NCI-H2081 treated with DMSO at 0.1 percent for 48 hours (cell line): ENCODE measurements at regions not wholly inside any gene's neighbourhood (a gene's known extent, or its start where the extent isn't known, plus 50 kb on each side); places are given as distances from the start of the nearest gene placed in this dataset.
"Not testable (repeated sequence)": the region's sequence is repeated elsewhere in the genome, so short reads cannot be mapped to it uniquely, and the experiment has no call there.

Experiments
- DNase-seq: peaks from one replicate; lab custom pipeline; 2025; lab: John Stamatoyannopoulos, UW

- no peak for DNase-seq
Observed at GRCh38 chr15:92825985-92826384, 74.1 kb upstream of the CHD2 start.

DNA sequence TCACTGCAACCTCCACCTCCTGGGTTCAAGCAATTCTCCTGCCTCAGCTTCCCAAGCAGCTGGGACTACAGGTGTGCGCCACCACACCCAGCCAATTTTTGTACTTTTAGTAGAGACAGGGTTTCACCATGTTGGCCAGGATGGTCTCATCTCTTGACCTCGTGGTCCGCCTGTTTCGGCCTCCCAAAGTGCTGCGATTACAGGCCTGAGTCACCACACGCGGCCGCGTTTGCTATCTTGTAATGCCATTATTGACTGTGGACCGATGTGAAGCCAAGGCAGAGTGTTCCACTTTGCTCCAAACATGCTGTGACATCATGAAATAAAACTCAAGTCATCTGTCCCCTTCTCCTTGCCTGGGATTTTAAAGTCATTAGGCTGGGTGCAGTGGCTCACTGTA, 72.1 kb upstream of the CHD2 start:
- DNase-seq: not testable (repeated sequence)

- DNase-seq: no peak
Observed at GRCh38 chr15:92829875-92830274, 70.2 kb upstream of the CHD2 start.

GRCh38 chr15:92831336-92831654, 68.8 kb upstream of the CHD2 start:
- DNase-seq: no peak

- peak; percentile 93 for DNase-seq
Observed at GRCh38 chr15:92831655-92832328, 68.3 kb upstream of the CHD2 start.

DNA sequence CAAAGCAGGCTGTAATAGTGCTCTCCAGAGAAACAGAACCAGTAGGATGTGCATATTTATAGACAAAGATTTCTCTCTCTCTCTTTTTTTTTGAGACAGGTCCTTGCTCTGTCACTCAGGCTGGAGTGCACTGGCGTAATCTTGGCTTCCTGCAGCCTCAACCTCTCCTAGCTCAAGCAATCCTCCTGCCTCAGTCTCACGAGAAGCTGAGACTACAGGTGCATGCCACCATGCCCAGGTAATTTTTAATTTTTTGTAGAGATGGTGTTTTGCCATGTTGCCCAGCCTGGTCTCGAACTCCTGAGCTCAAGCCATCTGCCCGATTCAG, 67.1 kb upstream of the CHD2 start:
- DNase-seq: no peak

DNA sequence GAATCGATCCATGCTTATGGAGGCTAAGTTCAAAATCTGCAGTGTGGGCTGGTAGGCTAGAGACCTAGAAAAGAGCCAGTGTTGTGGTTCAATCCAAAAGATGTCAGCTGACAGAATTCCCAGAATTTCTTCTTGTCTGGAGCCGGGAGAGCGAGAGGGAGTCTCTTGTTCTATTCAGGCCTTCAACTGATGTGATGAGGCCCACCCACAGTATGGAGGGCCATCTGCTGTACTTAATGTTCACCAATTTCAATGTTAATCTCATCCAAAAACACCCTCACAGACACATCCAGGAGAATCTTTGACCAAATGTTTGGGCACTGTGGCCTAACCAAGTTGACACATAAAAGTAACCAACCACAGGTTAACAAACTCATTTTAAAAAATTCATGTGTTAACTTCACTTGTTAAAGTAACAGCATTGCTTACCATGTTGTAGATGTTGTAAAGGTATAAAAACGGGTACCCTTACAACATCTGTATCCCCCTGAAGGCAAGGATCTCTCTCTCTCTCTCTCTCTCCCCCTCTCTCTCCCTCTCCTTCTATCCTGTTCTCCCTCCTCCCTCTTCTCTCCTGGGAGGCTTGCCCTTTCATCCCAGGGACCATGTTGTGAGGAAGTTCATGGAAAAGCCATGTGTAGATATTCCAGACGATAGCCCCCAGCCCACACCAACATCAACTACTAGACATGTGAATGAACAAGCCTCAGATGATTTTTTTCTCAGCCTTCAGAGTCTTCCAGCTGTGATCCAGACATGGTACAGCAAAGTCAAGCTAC, 66.4 kb upstream of the CHD2 start:
- no peak for DNase-seq

GRCh38 chr15:92839696-92840095, 60.4 kb upstream of the CHD2 start:
- DNase-seq: peak; percentile 78

DNA sequence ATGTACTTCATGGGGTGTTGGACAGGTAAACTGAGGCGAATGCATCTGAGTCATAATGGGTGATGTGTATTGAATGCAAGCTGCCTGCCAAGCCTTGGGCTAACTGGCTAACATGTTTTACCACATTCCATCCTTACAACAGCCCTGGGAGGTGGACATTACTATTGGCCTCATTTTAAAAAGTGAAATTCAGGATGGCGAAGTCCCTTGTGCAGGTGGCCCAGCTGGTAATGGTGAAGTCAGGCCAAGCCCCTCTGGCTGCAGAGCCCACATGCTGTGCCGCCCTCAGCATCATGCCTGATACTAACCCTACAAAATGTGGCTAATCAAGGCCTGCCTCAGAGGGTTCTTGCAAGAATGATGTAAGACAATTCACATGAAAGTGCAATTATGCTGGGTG, 60.0 kb upstream of the CHD2 start:
- no peak for DNase-seq

DNA sequence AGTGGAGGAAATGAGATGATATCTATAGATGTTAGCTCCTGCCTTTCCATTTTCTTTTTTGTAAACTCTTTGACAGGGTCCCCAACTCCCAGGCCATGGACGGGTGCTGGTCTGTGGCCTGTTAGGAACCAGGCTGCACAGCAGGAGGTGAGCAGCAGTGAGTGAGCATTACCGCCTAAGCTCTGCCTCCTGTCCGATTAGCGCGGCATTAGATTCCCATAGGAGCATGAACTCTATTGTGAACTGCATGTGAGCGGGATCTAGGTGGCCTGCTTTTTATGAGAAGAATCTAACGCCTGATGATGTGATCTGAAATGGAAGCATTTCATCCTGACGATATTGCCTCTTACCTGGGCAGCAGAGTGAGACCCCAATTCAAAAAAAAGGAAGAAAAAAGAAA, 56.8 kb upstream of the CHD2 start:
- DNase-seq: no peak

- DNase-seq: no peak
Observed at GRCh38 chr15:92843814-92844213, 56.3 kb upstream of the CHD2 start.

- DNase-seq: no peak
Observed at GRCh38 chr15:92845126-92845508, 55.0 kb upstream of the CHD2 start.

DNA sequence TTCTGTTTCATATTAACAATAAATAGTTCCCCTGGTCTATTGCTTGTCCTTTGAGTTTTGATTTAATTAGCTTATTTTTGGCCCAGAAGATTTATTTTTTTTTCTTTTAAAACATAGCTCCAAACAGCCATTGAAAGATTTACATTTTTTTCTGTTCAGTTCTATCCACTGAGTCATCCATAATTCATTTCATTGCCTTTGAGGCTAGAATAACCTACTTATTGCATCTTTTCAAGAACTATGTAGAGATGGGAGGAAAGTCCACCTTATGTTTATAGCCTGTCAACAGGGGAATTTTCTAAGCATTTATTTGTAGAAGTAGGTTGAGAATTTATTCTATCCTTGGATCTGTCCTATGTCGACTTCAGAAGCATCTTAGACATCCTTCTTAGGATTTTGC, 53.4 kb upstream of the CHD2 start:
- DNase-seq: no peak

- no peak for DNase-seq
Observed at GRCh38 chr15:92847841-92848240, 52.3 kb upstream of the CHD2 start.

GRCh38 chr15:92848464-92848851, 51.7 kb upstream of the CHD2 start:
- DNase-seq: no peak

- DNase-seq: no peak
Observed at GRCh38 chr15:92848852-92849598, 51.1 kb upstream of the CHD2 start.

DNA sequence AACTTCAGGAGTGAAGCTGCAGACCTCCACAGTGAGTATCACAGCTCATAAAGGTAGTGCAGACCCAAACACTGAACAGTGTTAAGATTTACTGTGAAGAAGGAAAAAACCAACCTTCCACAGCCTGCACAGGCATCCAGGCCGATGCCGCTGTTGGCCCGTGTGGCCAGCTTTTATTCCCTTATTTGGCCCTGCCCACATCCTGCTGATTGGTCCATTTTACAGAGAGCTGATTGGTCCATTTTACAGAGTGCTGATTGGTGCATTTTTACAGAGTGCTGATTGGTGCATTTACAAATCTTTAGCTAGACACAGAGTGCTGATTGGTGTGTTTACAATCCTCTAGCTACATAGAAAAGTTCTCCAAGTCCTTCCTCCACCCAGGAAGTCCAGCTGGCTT, 49.9 kb upstream of the CHD2 start:
- not testable (repeated sequence) for DNase-seq
